Esophagus muscularis mucosa (tissue), 4 donors: ENCODE measurements at regions not wholly inside any gene's neighbourhood (a gene's known extent, or its start where the extent isn't known, plus 50 kb on each side); places are given as distances from the start of the nearest gene placed in this dataset.

ENCODE experiments used
- DNase-seq: peaks from one replicate; pipeline ENCODE4 v3.0.0-alpha.2; 2017; ENCODE audit errors: extremely low spot score
- H3K27ac ChIP-seq, 4 donors: fragments of 200-600 bp; sonication (generic); replicated peaks in 1 of 4; 1 replicate in 3 of 4; 2 replicates in 1 of 4; pipeline ENCODE4 v1.5.1; 2016 to 2019; ENCODE audit warnings: mild to moderate bottlenecking in 1 of 4
- H3K27me3 ChIP-seq, 4 donors: fragments of 200-600 bp; sonication (generic); one replicate each; pipeline versions ENCODE4 v1.5.1 to v1.6.0; 2016 to 2019
- H3K36me3 ChIP-seq, 4 donors: fragments of 200-600 bp; sonication (generic); one replicate each; pipeline ENCODE4 v1.5.1; 2016 to 2019
- H3K4me1 ChIP-seq, 4 donors: fragments of 200-600 bp; sonication (generic); one replicate each; pipeline ENCODE4 v1.5.1; 2016 to 2019
- H3K4me3 ChIP-seq, 4 donors: fragments of 200-600 bp; sonication (generic); 1 replicate in 2 of 4; 2 replicates in 2 of 4; pipeline ENCODE4 v1.5.1; 2016 to 2019; ENCODE audit warnings: mild to moderate bottlenecking in 4 of 4, moderate library complexity in 1 of 4
- H3K9me3 ChIP-seq, 4 donors: fragments of 200-600 bp; sonication (generic); 1 replicate in 3 of 4; 2 replicates in 1 of 4; pipeline ENCODE4 v1.5.1; 2016 to 2019
- EP300 ChIP-seq: sonication (generic); formaldehyde crosslinking; IDR thresholded peaks from one replicate; pipeline ENCODE4 v1.6.1; 2017; ENCODE audit warnings: antibody characterized with exemption
- POLR2A ChIP-seq: fragments of 450-650 bp; IDR thresholded peaks from one replicate; pipeline ENCODE4 v1.6.1; 2017; ENCODE audit warnings: antibody characterized with exemption, moderate library complexity, mild to moderate bottlenecking, low read depth
- POLR2AphosphoS5 ChIP-seq, 2 donors: sonication (generic); formaldehyde crosslinking; IDR thresholded peaks; one replicate each; pipeline ENCODE4 v1.6.1; 2017; ENCODE audit warnings: antibody characterized with exemption in 2 of 2
- WGBS: methylation state at CpG from one replicate; pipeline ENCODE4 v1.1.5; 2018; 5-methylcytosine and 5-hydroxymethylcytosine counted together
- intact Hi-C: fragments of 100-400 bp; cut with DNase I; formaldehyde crosslinking; loops from one replicate; pipeline ENCODE4 v1.15.1; 2023
- TF ChIP-seq, protein P1 (sequence below), 3 experiments: fragments of 200-600 bp in 2 of 3; fragments of 450-650 bp in 1 of 3; sonication (generic) in 2 of 3; IDR thresholded peaks; one replicate each; pipeline ENCODE4 v1.5.1; 2017 to 2019; ENCODE audit warnings: antibody characterized with exemption in 3 of 3, mild to moderate bottlenecking in 2 of 3, moderate library complexity in 1 of 3

- Histone ChIP-seq H3K9me3 (no peaks in the 10 kb centered on the region), H3K36me3 (no peaks in the 10 kb centered on the region), H3K27ac (no peak overlapping the region), H3K4me1 (no peaks in the 10 kb centered on the region), H3K4me3 (no peak overlapping the region), H3K27me3 (no peaks in the 10 kb centered on the region)
- DNase-seq = no peak
- intact Hi-C loops = no loop called here
- TF ChIP-seq, protein P1, sequence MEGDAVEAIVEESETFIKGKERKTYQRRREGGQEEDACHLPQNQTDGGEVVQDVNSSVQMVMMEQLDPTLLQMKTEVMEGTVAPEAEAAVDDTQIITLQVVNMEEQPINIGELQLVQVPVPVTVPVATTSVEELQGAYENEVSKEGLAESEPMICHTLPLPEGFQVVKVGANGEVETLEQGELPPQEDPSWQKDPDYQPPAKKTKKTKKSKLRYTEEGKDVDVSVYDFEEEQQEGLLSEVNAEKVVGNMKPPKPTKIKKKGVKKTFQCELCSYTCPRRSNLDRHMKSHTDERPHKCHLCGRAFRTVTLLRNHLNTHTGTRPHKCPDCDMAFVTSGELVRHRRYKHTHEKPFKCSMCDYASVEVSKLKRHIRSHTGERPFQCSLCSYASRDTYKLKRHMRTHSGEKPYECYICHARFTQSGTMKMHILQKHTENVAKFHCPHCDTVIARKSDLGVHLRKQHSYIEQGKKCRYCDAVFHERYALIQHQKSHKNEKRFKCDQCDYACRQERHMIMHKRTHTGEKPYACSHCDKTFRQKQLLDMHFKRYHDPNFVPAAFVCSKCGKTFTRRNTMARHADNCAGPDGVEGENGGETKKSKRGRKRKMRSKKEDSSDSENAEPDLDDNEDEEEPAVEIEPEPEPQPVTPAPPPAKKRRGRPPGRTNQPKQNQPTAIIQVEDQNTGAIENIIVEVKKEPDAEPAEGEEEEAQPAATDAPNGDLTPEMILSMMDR (IDR thresholded peaks at IDR 0.05) = no peak
- TF ChIP-seq POLR2AphosphoS5 (IDR thresholded peaks at IDR 0.05) = no peak
- TF ChIP-seq POLR2A = no peak
- no peak for TF ChIP-seq EP300
- 94% methylated on average over 3 of the region's 3 CpGs for WGBS
Observed at GRCh38 chr3:7950890-7951289, 550.7 kb upstream of the LMCD1 start.

- H3K4me3 ChIP-seq = no peak overlapping the region
- no peak overlapping the region for H3K27ac ChIP-seq
- TF ChIP-seq, protein P1 (IDR thresholded peaks at IDR 0.05) = no peak
- TF ChIP-seq EP300 (no peak), POLR2AphosphoS5 (IDR thresholded peaks at IDR 0.05) (no peak)
- intact Hi-C loops = no loop called here
- no peaks in the 10 kb centered on the region for H3K4me1 ChIP-seq
- DNase-seq = no peak
- H3K9me3 ChIP-seq = no peaks in the 10 kb centered on the region
- whole genome bisulfite sequencing = 0% methylated on average over 1 of the region's 1 CpG
- no peaks in the 10 kb centered on the region for H3K27me3 ChIP-seq
- H3K36me3 ChIP-seq = no peaks in the 10 kb centered on the region
Observed at GRCh38 chr3:7953449-7954014, 548.1 kb upstream of the LMCD1 start.

GRCh38 chr3:7957024-7957423 lies 544.6 kb upstream of the LMCD1 start:
- WGBS = 95% methylated on average over 1 of the region's 1 CpG
- H3K9me3 ChIP-seq = no peaks in the 10 kb centered on the region
- H3K4me3 ChIP-seq = no peak overlapping the region
- no peak for TF ChIP-seq POLR2A
- TF ChIP-seq POLR2AphosphoS5 (IDR thresholded peaks at IDR 0.05) = no peak
- TF ChIP-seq EP300 = no peak
- TF ChIP-seq, protein P1 (IDR thresholded peaks at IDR 0.05) = no peak
- no peak for DNase-seq
- peaks cover 0 to 3% (median 0%) of the 10 kb centered on the region in 4 donors for H3K4me1 ChIP-seq
- no peaks in the 10 kb centered on the region for H3K27me3 ChIP-seq
- intact Hi-C loops = no loop called here
- no peaks in the 10 kb centered on the region for H3K36me3 ChIP-seq
- H3K27ac ChIP-seq = no peak overlapping the region

- intact Hi-C loops = no loop called here
- 95% methylated on average over 15 of the region's 15 CpGs for WGBS
- H3K27ac ChIP-seq = no peak overlapping the region
Observed at GRCh38 chr3:7959094-7959493, 542.5 kb upstream of the LMCD1 start.

More at GRCh38 chr3:7959094-7959493, 542.5 kb upstream of the LMCD1 start:
- Histone ChIP-seq H3K4me1 (peaks cover 0 to 13% (median 5%) of the 10 kb centered on the region in 4 donors), H3K27me3 (no peaks in the 10 kb centered on the region), H3K4me3 (no peak overlapping the region), H3K36me3 (no peaks in the 10 kb centered on the region), H3K9me3 (no peaks in the 10 kb centered on the region)
- no peak for DNase-seq
- TF ChIP-seq POLR2AphosphoS5 (IDR thresholded peaks at IDR 0.05) = no peak
- no peak for TF ChIP-seq EP300
- TF ChIP-seq POLR2A = no peak
- TF ChIP-seq, protein P1 (IDR thresholded peaks at IDR 0.05) = no peak
